Activated CD4-positive, alpha-beta T cell treated with anti-CD3 and anti-CD28 coated beads, Interleukin-2, amount 10 ng/mL, durations not matched to agents 24 days and 14 days (primary cell): ENCODE measurements at regions not wholly inside any gene's neighbourhood (a gene's known extent, or its start where the extent isn't known, plus 50 kb on each side); places are given as distances from the start of the nearest gene placed in this dataset.

ENCODE experiments used
- DNase-seq: peaks from one replicate; pipeline ENCODE4 v3.0.0; 2022
- H3K27ac Mint-ChIP-seq: one replicate; pipeline ENCODE4 v1.8.0; 2022; ENCODE audit warnings: mild to moderate bottlenecking, mixed read lengths
- H3K27me3 Mint-ChIP-seq: one replicate; pipeline ENCODE4 v1.8.0; 2022; ENCODE audit warnings: mixed read lengths
- H3K36me3 Mint-ChIP-seq: one replicate; pipeline ENCODE4 v1.8.0; 2022; ENCODE audit warnings: low read depth, mild to moderate bottlenecking, mixed read lengths
- H3K4me1 Mint-ChIP-seq: one replicate; pipeline ENCODE4 v1.8.0; 2021; ENCODE audit warnings: mixed read lengths
- H3K4me3 Mint-ChIP-seq: one replicate; pipeline ENCODE4 v1.8.0; 2022; ENCODE audit warnings: mild to moderate bottlenecking, moderate library complexity, mixed read lengths
- H3K9me3 Mint-ChIP-seq: one replicate; pipeline ENCODE4 v1.8.0; 2021; ENCODE audit warnings: mixed read lengths
- intact Hi-C: fragments of 100-400 bp; cut with micrococcal nuclease; formaldehyde crosslinking; loops from one replicate; pipeline ENCODE4 v1.15.1; 2023

DNA sequence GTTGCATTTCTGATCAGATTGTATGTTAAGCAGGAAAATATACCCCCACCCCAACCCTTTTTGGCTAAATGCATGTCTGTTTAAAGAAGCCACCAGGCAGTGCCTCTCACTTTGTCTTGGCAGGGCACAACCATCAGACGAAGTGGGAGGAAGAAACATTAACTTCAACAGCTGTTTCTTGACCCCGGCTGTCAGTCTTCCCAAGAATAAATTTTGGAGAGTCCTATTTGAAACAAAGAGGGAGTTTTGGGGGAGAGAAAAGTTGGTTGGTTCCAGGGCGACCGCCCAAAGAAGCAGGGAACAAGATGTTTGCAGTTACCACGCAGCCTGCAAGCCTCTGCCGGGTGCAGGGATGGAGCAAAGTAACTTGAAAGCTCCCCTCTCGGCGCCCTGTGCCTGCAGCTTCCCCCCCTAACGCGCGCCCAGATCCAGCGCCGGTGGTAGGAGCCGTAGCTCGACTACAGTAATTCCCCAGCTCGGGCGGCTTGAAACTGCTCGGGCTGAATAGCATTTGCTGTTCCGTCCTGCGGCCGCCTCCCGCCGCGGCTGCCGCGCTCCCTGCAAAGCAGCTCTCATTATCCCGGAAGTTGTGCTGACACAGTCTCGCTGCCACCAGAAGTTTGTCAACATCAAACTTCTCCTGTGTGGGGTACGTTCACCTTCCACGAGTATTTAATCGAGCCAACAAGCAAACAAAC, 100.7 kb upstream of the SSBP2 start:
- intact Hi-C loops: loop anchor here (1.0 to 10.0 kb wide), 9 partner anchors 73 to 549 kb away; partner anchors contain the start of genes RPS23, SSBP2 and ZCCHC9
- H3K4me1 Mint-ChIP-seq: peaks cover 40% of the 10 kb centered on the region
- peak; percentile 98 for DNase-seq
- H3K4me3 Mint-ChIP-seq: peak overlapping the region; percentile 88
- no peaks in the 10 kb centered on the region for H3K27me3 Mint-ChIP-seq
- H3K9me3 Mint-ChIP-seq: no peaks in the 10 kb centered on the region
- H3K36me3 Mint-ChIP-seq: no peaks in the 10 kb centered on the region
- H3K27ac Mint-ChIP-seq: peak overlapping the region; percentile 92

DNA sequence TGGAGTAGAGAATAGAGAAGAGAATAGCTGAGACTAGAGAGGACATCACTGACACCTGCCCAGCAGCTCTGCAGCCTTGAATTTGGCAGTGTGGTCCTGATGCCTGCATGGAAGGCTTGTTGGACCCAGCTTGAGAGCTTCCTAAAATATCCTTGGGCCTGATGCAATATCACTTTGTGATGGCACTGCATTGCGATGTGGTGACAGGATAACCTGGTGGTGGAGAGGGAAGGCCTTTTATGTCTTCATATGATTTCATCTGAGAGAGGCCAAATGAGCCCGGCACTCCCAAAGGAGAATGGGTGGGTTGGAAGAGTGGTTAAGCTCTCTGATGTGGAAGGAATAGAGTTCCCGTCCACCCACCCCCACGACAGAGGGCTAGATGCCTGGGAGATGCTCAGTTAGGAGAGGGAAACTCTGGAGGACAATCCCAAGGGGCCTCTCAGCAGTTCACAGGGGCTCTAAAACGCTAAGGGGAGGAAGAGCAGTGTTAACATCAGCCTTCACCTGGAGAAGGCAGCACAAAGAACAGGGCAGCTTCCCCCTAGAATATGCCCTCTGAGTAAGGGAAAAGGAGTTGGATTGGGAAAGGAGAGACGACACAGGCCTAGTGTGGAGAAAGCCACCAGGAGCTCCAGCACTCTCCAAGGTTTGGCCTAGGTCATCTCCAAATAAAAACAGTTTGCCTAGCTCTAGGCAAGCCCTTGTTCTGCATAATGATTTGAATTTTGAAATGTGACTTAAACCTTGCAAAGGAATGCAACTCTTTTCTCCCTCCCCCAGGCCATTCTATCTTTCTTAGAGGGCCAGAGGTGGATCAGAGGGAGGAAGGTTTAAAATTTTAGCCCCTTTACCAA, 99.8 kb upstream of the SSBP2 start:
- peak overlapping the region; percentile 88 for H3K4me3 Mint-ChIP-seq
- no peaks in the 10 kb centered on the region for H3K36me3 Mint-ChIP-seq
- H3K4me1 Mint-ChIP-seq: peaks cover 40% of the 10 kb centered on the region
- DNase-seq: no peak
- no peaks in the 10 kb centered on the region for H3K27me3 Mint-ChIP-seq
- intact Hi-C loops: loop anchor here (1.0 to 10.0 kb wide), 7 partner anchors 99 to 548 kb away; partner anchors contain the start of genes RPS23, SSBP2 and ZCCHC9
- H3K27ac Mint-ChIP-seq: peak overlapping the region; percentile 92
- H3K9me3 Mint-ChIP-seq: no peaks in the 10 kb centered on the region

DNA sequence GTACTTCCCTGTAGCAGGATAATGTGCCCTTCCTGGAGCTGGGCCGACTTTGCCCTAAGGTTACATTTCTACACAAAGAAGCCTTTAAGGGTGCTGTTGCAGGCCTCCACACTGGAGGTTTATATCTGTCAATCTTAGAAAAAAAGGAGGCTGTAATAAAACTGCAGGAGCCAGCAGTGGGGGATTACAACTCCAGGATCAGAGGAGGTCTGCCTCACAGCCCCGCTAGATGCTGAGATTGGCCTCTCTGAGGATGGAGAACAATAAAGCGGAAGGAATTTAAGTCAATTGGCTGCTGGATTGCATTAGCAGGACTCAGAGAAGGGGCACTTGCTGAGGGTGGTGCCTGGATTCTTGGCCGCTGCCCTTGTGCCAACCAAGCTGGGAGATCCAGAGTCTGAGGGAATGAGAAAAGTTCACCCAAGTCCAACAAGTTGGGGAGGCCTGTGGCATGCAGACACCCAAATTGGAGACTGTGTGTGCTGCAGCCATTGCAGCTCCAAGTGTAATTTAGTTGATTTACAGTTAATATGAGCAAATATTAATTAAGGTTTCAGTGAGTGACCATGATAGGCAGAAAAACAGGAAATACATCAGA, 99.0 kb upstream of the SSBP2 start:
- intact Hi-C loops: loop anchor here (5.0 to 10.0 kb wide), 5 partner anchors 317 to 548 kb away; partner anchors contain the start of genes RPS23 and ZCCHC9
- peaks cover 38% of the 10 kb centered on the region for H3K4me1 Mint-ChIP-seq
- H3K27me3 Mint-ChIP-seq: no peaks in the 10 kb centered on the region
- H3K4me3 Mint-ChIP-seq: peak overlapping the region; percentile 88
- H3K36me3 Mint-ChIP-seq: no peaks in the 10 kb centered on the region
- no peaks in the 10 kb centered on the region for H3K9me3 Mint-ChIP-seq
- DNase-seq: no peak
- H3K27ac Mint-ChIP-seq: no peak overlapping the region

DNA sequence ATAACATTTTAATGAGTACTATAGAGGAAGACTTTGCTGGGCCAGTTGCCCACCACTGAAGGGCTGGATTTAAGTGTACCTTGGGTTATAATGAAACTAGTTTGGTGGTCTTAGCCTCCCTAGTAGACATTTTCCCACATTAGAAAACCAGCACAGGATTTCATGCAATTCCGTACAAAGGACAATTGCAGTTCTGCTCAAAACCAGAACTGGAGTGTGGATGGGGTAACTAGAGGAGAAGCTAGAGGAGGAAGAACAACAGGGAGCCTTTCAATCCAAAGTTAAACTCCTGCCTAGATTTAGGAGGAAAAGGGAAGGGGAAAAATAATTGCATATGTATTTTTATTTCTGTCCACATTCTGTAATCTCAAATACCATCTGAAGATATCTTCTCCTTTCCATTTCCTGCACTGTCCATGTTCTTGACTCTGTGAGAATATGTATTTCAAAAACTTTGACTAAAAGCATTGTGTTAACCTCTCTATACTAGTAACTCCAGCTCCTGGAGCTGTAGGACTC, 97.5 kb upstream of the SSBP2 start:
- Mint-ChIP-seq H3K9me3 (no peaks in the 10 kb centered on the region), H3K36me3 (no peaks in the 10 kb centered on the region), H3K27me3 (peaks cover 4% of the 10 kb centered on the region), H3K27ac (no peak overlapping the region), H3K4me1 (peaks cover 33% of the 10 kb centered on the region), H3K4me3 (no peak overlapping the region)
- no peak for DNase-seq
- intact Hi-C loops: no loop called here

DNA sequence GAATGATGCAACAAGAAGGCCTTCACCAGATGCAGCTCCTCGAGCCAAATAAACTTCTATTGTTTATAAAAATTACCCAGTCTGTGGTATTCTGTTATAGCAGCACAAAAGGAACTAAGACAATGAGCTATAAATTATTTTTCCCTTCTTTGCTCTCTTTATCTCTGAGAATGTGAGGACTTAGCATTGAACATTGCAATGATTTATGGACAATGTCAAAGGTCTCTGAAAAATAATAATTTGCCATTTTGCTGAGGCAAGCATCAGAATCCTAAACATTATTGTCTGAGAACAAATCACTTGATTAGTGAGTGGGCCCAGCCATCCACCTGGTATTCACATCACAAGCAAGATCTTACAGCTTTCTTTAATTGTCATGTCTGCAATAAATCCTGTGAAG, 95.4 kb upstream of the SSBP2 start:
- H3K9me3 Mint-ChIP-seq: no peaks in the 10 kb centered on the region
- no peak for DNase-seq
- peaks cover 18% of the 10 kb centered on the region for H3K4me1 Mint-ChIP-seq
- intact Hi-C loops: no loop called here
- no peaks in the 10 kb centered on the region for H3K36me3 Mint-ChIP-seq
- H3K27ac Mint-ChIP-seq: no peak overlapping the region
- no peak overlapping the region for H3K4me3 Mint-ChIP-seq
- H3K27me3 Mint-ChIP-seq: peaks cover 4% of the 10 kb centered on the region

DNA sequence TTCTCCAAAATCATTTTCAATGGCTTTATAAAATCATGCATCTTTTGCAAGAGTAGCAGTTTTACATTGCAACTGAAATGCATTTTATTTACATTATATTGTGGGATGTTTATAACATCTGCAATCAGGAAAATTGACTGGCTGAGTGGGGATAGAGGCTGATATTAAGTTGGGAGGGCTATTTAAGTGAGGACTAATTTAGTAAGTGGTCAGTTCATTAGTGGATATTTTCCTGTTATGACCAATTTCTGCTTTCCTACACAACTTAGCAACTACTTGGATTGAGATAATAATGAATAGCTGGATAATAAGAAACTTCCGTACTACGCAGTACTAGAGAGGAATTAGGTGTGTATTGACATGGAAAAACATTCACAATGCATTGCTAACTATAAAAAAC, 92.9 kb upstream of the SSBP2 start:
- no peaks in the 10 kb centered on the region for H3K9me3 Mint-ChIP-seq
- H3K27ac Mint-ChIP-seq: no peak overlapping the region
- DNase-seq: no peak
- peaks cover 4% of the 10 kb centered on the region for H3K27me3 Mint-ChIP-seq
- no peaks in the 10 kb centered on the region for H3K36me3 Mint-ChIP-seq
- intact Hi-C loops: no loop called here
- peaks cover 3% of the 10 kb centered on the region for H3K4me1 Mint-ChIP-seq
- no peak overlapping the region for H3K4me3 Mint-ChIP-seq

DNA sequence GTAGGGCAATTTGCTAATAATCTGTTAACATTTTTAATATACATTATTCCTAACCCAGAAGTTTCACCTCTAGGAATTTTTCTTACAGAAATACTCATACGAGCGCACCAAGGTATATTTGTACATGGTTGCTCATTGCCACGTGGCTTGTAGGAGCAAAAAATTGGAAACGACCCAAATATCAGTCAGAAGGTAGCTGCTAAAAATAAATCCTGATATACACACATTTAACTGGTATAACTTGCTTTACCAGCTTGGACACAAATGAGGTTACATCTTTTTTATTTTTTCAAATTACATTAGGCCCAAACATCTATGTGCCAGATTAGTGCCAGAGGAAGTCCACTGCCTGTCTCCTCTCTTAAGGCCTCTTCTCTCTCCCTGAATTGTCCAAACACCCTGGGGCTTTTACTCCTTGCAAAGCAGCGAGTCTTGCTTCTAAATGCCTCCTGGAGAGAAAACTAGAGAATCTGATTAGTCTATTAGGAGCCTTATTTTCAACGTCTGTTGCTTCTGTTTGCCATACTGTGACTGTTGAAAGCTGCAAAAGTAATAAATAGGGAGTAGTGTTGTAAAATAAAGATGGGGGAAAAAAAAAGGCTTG, 92.0 kb upstream of the SSBP2 start:
- H3K36me3 Mint-ChIP-seq: no peaks in the 10 kb centered on the region
- peaks cover 4% of the 10 kb centered on the region for H3K27me3 Mint-ChIP-seq
- intact Hi-C loops: no loop called here
- peaks cover 3% of the 10 kb centered on the region for H3K4me1 Mint-ChIP-seq
- no peak overlapping the region for H3K4me3 Mint-ChIP-seq
- no peak overlapping the region for H3K27ac Mint-ChIP-seq
- H3K9me3 Mint-ChIP-seq: no peaks in the 10 kb centered on the region
- DNase-seq: peak; percentile 30

DNA sequence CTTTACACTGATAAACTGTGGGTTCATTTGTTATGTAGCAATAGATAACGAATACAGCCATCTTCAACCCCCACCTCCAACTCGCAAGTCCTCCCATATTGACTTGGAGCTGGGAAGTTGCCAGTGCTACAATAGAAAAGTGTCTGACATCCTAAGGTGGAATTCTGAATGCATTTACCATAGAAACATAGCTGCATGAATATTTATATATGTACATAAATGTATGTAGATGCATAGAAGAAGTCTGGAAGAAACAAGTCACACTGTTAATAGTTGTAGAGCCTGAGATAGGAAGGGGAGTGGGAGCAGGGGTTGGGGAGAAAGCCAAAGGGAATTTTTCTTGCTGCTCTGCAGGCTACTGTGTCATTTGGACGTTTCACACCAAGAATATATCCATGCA, 88.1 kb upstream of the SSBP2 start:
- Mint-ChIP-seq H3K27ac (no peak overlapping the region), H3K9me3 (no peaks in the 10 kb centered on the region), H3K36me3 (no peaks in the 10 kb centered on the region), H3K4me1 (peaks cover 3% of the 10 kb centered on the region), H3K27me3 (peaks cover 4% of the 10 kb centered on the region), H3K4me3 (no peak overlapping the region)
- no peak for DNase-seq
- intact Hi-C loops: loop anchor here (5.0 kb wide), 1 partner anchor 332 kb away; no protein-coding TSS in a partner anchor

DNA sequence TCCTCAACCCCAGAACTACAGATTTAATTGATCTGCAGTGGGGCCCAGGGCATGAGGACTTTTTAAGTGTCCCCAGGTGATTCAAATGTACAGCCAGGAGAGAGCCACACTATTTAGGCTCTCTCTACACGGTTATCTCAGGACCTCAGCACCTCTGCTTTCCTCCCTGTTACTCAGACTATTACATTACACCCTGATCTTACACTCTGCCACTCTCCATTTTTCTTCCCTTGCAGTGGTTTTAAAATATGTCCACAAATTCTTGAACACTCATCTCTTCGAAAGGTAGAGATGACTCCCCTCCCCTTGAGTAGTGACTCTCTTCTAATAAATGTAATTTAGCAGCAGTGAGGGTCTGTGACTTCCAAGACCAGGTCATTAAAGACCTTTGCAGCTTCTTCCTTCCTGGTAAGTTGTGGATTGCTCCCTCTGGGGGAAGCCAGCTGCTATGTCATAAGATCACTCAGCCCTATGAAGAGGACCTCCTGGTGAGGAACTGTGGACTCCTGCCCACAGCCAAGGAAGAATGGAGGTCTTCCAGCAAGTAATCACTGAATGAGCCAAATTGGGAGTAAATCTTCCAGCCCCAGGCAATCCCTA, 87.5 kb upstream of the SSBP2 start:
- Mint-ChIP-seq H3K9me3 (no peaks in the 10 kb centered on the region), H3K27me3 (no peaks in the 10 kb centered on the region), H3K4me3 (no peak overlapping the region), H3K4me1 (peaks cover 3% of the 10 kb centered on the region), H3K36me3 (no peaks in the 10 kb centered on the region), H3K27ac (no peak overlapping the region)
- intact Hi-C loops: loop anchor here (1.0 to 5.0 kb wide), 2 partner anchors 331 to 413 kb away; no protein-coding TSS in a partner anchor
- DNase-seq: peak; percentile 77

DNA sequence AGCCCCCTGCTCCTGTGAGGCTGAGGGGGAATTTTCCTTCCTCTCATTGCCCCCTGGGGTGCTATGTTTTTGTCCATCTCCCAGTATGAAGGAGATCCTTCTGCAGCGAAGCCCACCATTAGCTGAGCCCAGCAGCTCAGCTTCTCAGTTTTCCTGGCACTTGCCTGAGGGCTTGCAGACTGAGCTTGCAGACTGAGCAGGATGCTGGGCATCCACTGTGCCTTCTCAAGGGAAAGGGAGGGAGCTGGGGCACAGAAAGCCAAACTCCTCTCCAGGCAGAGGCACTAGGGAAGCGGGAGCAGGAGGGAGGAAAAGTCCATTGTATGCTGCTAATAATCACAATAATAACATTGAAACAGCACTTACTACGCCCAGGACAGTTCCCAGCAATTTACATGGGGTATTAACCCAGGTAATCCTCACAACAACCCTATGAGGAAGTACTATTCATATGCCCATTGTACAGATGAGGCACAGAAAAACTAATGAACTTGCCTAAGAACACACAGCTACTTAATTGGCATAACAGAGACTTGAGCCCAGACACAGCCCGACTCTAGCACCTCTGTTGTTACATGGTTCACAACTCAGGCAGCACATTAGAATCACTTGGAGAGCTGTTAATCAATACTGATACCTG, 86.9 kb upstream of the SSBP2 start:
- Mint-ChIP-seq H3K9me3 (no peaks in the 10 kb centered on the region), H3K36me3 (no peaks in the 10 kb centered on the region), H3K4me1 (peaks cover 3% of the 10 kb centered on the region), H3K27me3 (no peaks in the 10 kb centered on the region), H3K4me3 (no peak overlapping the region), H3K27ac (no peak overlapping the region)
- intact Hi-C loops: loop anchor here (1.0 to 5.0 kb wide), 2 partner anchors 330 to 412 kb away; no protein-coding TSS in a partner anchor
- DNase-seq: no peak

DNA sequence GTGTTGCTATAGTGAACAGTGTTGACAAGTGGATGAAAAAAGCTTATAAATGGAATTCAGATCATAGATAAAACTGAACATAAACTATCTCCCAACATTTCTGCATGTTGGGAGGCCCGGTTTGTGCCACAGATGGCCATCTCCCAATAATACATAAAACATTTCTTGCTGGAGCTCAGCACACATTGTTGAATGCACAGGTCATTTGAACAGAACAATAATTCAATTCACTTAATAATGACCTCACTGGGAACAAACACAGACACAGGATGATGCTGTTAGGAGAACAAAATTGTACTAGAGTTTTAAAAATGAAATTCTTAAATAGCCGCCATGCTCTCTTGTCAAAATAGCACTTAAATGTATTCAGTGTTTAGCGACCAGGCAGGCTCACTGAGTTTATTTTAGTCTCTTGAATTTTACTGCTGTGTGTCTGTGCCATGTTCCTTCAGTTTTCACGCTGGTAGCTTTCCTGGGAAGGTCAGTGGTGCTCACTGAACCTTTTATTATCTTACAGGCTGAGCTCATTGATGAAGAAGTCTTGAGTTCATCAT, 85.0 kb upstream of the SSBP2 start:
- DNase-seq: no peak
- Mint-ChIP-seq H3K36me3 (no peaks in the 10 kb centered on the region), H3K27ac (no peak overlapping the region), H3K27me3 (no peaks in the 10 kb centered on the region), H3K9me3 (no peaks in the 10 kb centered on the region), H3K4me1 (no peaks in the 10 kb centered on the region), H3K4me3 (no peak overlapping the region)
- intact Hi-C loops: loop anchor here (5.0 kb wide), 1 partner anchor 329 kb away; no protein-coding TSS in a partner anchor

DNA sequence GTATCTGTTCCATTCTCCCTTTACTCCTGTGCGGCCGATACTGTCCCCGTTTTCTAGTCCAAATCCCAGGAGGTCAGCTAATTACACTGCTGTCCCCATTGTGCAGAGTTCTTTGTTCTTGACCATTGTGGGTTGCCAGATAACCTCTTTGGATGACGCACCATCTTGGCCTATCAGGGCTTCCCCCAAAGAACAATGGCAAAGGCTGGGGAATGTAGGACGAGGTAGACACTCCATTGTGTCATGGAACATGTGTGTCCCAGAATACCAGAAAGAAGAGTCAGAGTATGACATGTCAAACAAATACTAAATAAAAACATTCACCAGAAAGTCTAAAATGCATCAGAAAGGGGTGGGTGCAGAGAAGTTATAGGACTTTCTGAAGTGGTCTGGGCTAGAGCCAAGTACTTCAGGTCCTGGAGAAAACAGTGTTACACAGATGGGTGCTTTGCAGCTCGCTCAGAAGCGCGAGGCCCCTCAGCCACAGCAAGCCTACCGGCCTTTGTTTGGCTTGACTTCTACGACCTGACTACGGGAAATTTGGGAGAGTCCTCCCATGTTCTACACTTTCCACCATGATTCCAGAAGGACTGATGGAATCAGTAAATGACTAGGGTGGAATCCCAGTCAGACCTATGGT, 83.2 kb upstream of the SSBP2 start:
- peaks cover 2% of the 10 kb centered on the region for H3K27me3 Mint-ChIP-seq

More for the DNA sequence above, 83.2 kb upstream of the SSBP2 start:
- intact Hi-C loops: no loop called here
- DNase-seq: peak; percentile 41
- Mint-ChIP-seq H3K9me3 (peaks cover 3% of the 10 kb centered on the region), H3K36me3 (no peaks in the 10 kb centered on the region), H3K4me3 (no peak overlapping the region), H3K27ac (no peak overlapping the region), H3K4me1 (no peaks in the 10 kb centered on the region)
